H1 (cell line): ENCODE measurements at regions not wholly inside any gene's neighbourhood (a gene's known extent, or its start where the extent isn't known, plus 50 kb on each side); places are given as distances from the start of the nearest gene placed in this dataset.

Experiments used
- BACH1 ChIP-seq: IDR thresholded peaks from 2 replicates; pipeline ENCODE4 v1.6.1; 2012; ENCODE audit warnings: low read length, improper control_type of control experiment
- CHD7 ChIP-seq: fragments of 300-600 bp; sonication (generic); IDR thresholded peaks from 2 replicates; pipeline ENCODE4 v1.7.1; 2012; ENCODE audit warnings: low read length, moderate library complexity, mild to moderate bottlenecking, inconsistent platforms; ENCODE audit not compliant: insufficient replicate concordance
- POLR2AphosphoS5 ChIP-seq: IDR thresholded peaks from 2 replicates; pipeline ENCODE4 v1.6.1; 2011; ENCODE audit warnings: low read depth, low read length
- TAF1 ChIP-seq: IDR thresholded peaks from 2 replicates; pipeline ENCODE4 v1.6.1; 2011; ENCODE audit warnings: mild to moderate bottlenecking, low read depth, low read length
- ZNF274 ChIP-seq: IDR thresholded peaks from 2 replicates; pipeline ENCODE4 v1.7.0; 2012; ENCODE audit warnings: low read length, borderline replicate concordance; ENCODE audit errors: extremely low read depth
- TF ChIP-seq, protein P1 (sequence below): IDR thresholded peaks from 2 replicates; pipeline ENCODE4 v1.6.1; 2012; ENCODE audit warnings: inconsistent platforms

- no peak for TF ChIP-seq CHD7
- TF ChIP-seq BACH1 = no peak
- TF ChIP-seq, protein P1, sequence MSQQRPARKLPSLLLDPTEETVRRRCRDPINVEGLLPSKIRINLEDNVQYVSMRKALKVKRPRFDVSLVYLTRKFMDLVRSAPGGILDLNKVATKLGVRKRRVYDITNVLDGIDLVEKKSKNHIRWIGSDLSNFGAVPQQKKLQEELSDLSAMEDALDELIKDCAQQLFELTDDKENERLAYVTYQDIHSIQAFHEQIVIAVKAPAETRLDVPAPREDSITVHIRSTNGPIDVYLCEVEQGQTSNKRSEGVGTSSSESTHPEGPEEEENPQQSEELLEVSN = no peak
- no peak for TF ChIP-seq TAF1
- no peak for TF ChIP-seq POLR2AphosphoS5
- TF ChIP-seq ZNF274 = no peak
Observed at GRCh38 chr16:14320406-14320805, 249.3 kb downstream of the MRTFB start (continued).
